ENCODE measurements at regions not wholly inside any gene's neighbourhood (a gene's known extent, or its start where the extent isn't known, plus 50 kb on each side); places are given as distances from the start of the nearest gene placed in this dataset.

GRCh38 chr3:105096071-105096470 is 270.6 kb upstream of the ALCAM start:
- H3K4me3 ChIP-seq: no peak overlapping the region
- no peak for TF ChIP-seq CTCF (IDR thresholded peaks at IDR 0.05)
- no peaks in the 10 kb centered on the region for H3K9me3 ChIP-seq
- ATAC-seq (no peak), DNase-seq (no peak)
- H3K4me1 ChIP-seq (ENCODE audit: low read depth): no peaks in the 10 kb centered on the region
- intact Hi-C loops (cut with DNase I, micrococcal nuclease): no loop called here
- H3K36me3 ChIP-seq (ENCODE audit: low read depth): no peaks in the 10 kb centered on the region

- no peaks in the 10 kb centered on the region for H3K36me3 ChIP-seq (ENCODE audit: low read depth)
- no peak for ATAC-seq
- no peak overlapping the region for H3K4me3 ChIP-seq
- no peaks in the 10 kb centered on the region for H3K9me3 ChIP-seq
- no peak for DNase-seq
- no peaks in the 10 kb centered on the region for H3K4me1 ChIP-seq (ENCODE audit: low read depth)
- intact Hi-C loops (cut with DNase I, micrococcal nuclease): no loop called here
- no peak for TF ChIP-seq CTCF (IDR thresholded peaks at IDR 0.05)
Measured at GRCh38 chr3:105101603-105102002, 265.1 kb upstream of the ALCAM start.

GRCh38 chr3:105103139-105103538 is 263.6 kb upstream of the ALCAM start:
- H3K36me3 ChIP-seq (ENCODE audit: low read depth): no peaks in the 10 kb centered on the region
- no peak overlapping the region for H3K4me3 ChIP-seq
- H3K9me3 ChIP-seq: no peaks in the 10 kb centered on the region
- intact Hi-C loops (cut with DNase I, micrococcal nuclease): no loop called here
- no peak for TF ChIP-seq CTCF (IDR thresholded peaks at IDR 0.05)
- DNase-seq (no peak), ATAC-seq (no peak)
- no peaks in the 10 kb centered on the region for H3K4me1 ChIP-seq (ENCODE audit: low read depth)

- ATAC-seq (no peak), DNase-seq (no peak)
- Histone ChIP-seq H3K9me3 (peaks cover 4% of the 10 kb centered on the region), H3K4me1 (ENCODE audit: low read depth) (no peaks in the 10 kb centered on the region), H3K36me3 (ENCODE audit: low read depth) (no peaks in the 10 kb centered on the region), H3K4me3 (no peak overlapping the region)
- intact Hi-C loops (cut with DNase I, micrococcal nuclease): no loop called here
- TF ChIP-seq CTCF (IDR thresholded peaks at IDR 0.05): no peak
Measured at GRCh38 chr3:105108823-105109222, 257.9 kb upstream of the ALCAM start.

GRCh38 chr3:105118905-105119304 is 247.8 kb upstream of the ALCAM start:
- Histone ChIP-seq H3K4me1 (ENCODE audit: low read depth) (no peaks in the 10 kb centered on the region), H3K9me3 (no peaks in the 10 kb centered on the region), H3K4me3 (no peak overlapping the region), H3K36me3 (ENCODE audit: low read depth) (no peaks in the 10 kb centered on the region)
- ATAC-seq (no peak), DNase-seq (no peak)
- no peak for TF ChIP-seq CTCF (IDR thresholded peaks at IDR 0.05)
- intact Hi-C loops (cut with DNase I, micrococcal nuclease): no loop called here

GRCh38 chr3:105119801-105120340 is 246.8 kb upstream of the ALCAM start:
- intact Hi-C loops (cut with DNase I, micrococcal nuclease): no loop called here

More at GRCh38 chr3:105119801-105120340, 246.8 kb upstream of the ALCAM start:
- TF ChIP-seq CTCF (IDR thresholded peaks at IDR 0.05): no peak
- DNase-seq (no peak), ATAC-seq (no peak)
- no peaks in the 10 kb centered on the region for H3K4me1 ChIP-seq (ENCODE audit: low read depth)
- H3K36me3 ChIP-seq (ENCODE audit: low read depth): no peaks in the 10 kb centered on the region
- no peaks in the 10 kb centered on the region for H3K9me3 ChIP-seq
- no peak overlapping the region for H3K4me3 ChIP-seq
